GM10266 (cell line): ENCODE measurements at regions not wholly inside any gene's neighbourhood (a gene's known extent, or its start where the extent isn't known, plus 50 kb on each side); places are given as distances from the start of the nearest gene placed in this dataset.

Experiments used
- DNase-seq: peaks from one replicate; pipeline ENCODE4 v3.0.0; 2012; ENCODE audit errors: extremely low spot score
- CTCF ChIP-seq: IDR thresholded peaks from 2 replicates; pipeline ENCODE4 v1.5.1; 2012; ENCODE audit warnings: mild to moderate bottlenecking, low read depth; ENCODE audit not compliant: control insufficient read depth, insufficient read depth; ENCODE audit errors: missing control alignments

- no peak for DNase-seq
- TF ChIP-seq CTCF, result no peak
These were observed 154.4 kb downstream of the TLR4 start for GRCh38 chr9:117858561-117858960.

GRCh38 chr9:117860849-117861248 lies 156.6 kb downstream of the TLR4 start:
- TF ChIP-seq CTCF, result no peak
- DNase-seq, result no peak

- TF ChIP-seq CTCF, result no peak
- no peak for DNase-seq
These were observed 160.3 kb downstream of the TLR4 start for GRCh38 chr9:117864385-117865057.

GRCh38 chr9:117868594-117868993 lies 164.4 kb downstream of the TLR4 start:
- DNase-seq, result no peak
- TF ChIP-seq CTCF, result no peak

- no peak for DNase-seq
- TF ChIP-seq CTCF, result no peak
These were observed 165.1 kb downstream of the TLR4 start for GRCh38 chr9:117869287-117869686.

- DNase-seq, result no peak
These were observed 165.5 kb downstream of the TLR4 start for GRCh38 chr9:117869712-117870111.

More at GRCh38 chr9:117869712-117870111, 165.5 kb downstream of the TLR4 start:
- no peak for TF ChIP-seq CTCF
